ENCODE measurements at regions not wholly inside any gene's neighbourhood (a gene's known extent, or its start where the extent isn't known, plus 50 kb on each side); places are given as distances from the start of the nearest gene placed in this dataset.

DNA sequence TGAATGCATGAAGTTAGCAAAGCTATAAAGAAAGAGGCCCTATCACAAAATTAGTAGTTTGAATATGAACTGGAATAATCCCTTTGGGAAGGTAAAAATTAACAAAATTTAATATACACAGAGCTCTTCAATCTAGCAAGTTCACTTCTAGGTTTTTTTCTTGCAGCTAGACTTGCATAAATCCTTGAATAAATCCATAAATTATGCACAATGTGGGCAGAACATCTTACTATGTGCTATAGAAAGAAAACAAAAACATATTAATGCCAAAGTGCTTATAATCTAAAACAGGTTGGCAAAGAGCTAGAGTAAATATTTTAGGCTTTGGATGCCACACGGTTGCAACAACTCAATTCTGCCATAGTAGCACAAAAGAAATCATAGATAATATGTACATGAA is 138.5 kb upstream of the FREM1 start:
- Mint-ChIP-seq H3K27me3 (peaks cover 0 to 10% (median 0%) of the 10 kb centered on the region in 5 donors), H3K4me1 (no peaks in the 10 kb centered on the region), H3K4me3 (no peak overlapping the region), H3K27ac (no peak overlapping the region), H3K36me3 (no peaks in the 10 kb centered on the region), H3K9me3 (peaks cover 0 to 7% (median 0%) of the 10 kb centered on the region in 11 donors)
- H3K4me3 ChIP-seq (ENCODE audit: low read length), result no peak overlapping the region
- CTCF ChIA-PET, result no interaction called here
- H3K27ac ChIP-seq (ENCODE audit: low read depth, low read length), result no peak overlapping the region
- H3K36me3 ChIP-seq (ENCODE audit: control insufficient read depth in 2 of 3, insufficient read depth in 3 of 3, low read length in 3 of 3), result no peaks in the 10 kb centered on the region
- no peaks in the 10 kb centered on the region for H3K27me3 ChIP-seq (ENCODE audit: control insufficient read depth in 2 of 2, insufficient read depth in 2 of 2, low read length in 2 of 2)
- POLR2A ChIA-PET, result no interaction called here
- intact Hi-C loops (cut with micrococcal nuclease), result no loop called here
- no peaks in the 10 kb centered on the region for H3K4me1 ChIP-seq (ENCODE audit: control insufficient read depth in 2 of 2, insufficient read depth in 2 of 2, low read length in 2 of 2)
- no peaks in the 10 kb centered on the region for H3K9me3 ChIP-seq (ENCODE audit: control insufficient read depth in 2 of 3, low read length in 3 of 3)
- ATAC-seq (no peak), DNase-seq (no peak)

GRCh38 chr9:15047028-15047551 is 136.9 kb upstream of the FREM1 start:
- ChIA-PET CTCF (no interaction called here), POLR2A (no interaction called here)
- H3K4me1 ChIP-seq (ENCODE audit: control insufficient read depth in 2 of 2, insufficient read depth in 2 of 2, low read length in 2 of 2), result no peaks in the 10 kb centered on the region
- H3K27me3 ChIP-seq (ENCODE audit: control insufficient read depth in 2 of 2, insufficient read depth in 2 of 2, low read length in 2 of 2), result no peaks in the 10 kb centered on the region
- H3K36me3 Mint-ChIP-seq, result no peaks in the 10 kb centered on the region
- peaks cover 0 to 10% (median 6%) of the 10 kb centered on the region in 5 donors for H3K27me3 Mint-ChIP-seq
- no peak overlapping the region for H3K4me3 ChIP-seq (ENCODE audit: low read length)
- no peaks in the 10 kb centered on the region for H3K36me3 ChIP-seq (ENCODE audit: control insufficient read depth in 2 of 3, insufficient read depth in 3 of 3, low read length in 3 of 3)
- no peaks in the 10 kb centered on the region for H3K4me1 Mint-ChIP-seq
- no peak overlapping the region for H3K27ac Mint-ChIP-seq
- H3K4me3 Mint-ChIP-seq, result no peak overlapping the region
- H3K27ac ChIP-seq (ENCODE audit: low read depth, low read length), result no peak overlapping the region
- H3K9me3 Mint-ChIP-seq, result peaks cover 0 to 4% (median 0%) of the 10 kb centered on the region in 11 donors
- intact Hi-C loops (cut with micrococcal nuclease), result no loop called here
- no peaks in the 10 kb centered on the region for H3K9me3 ChIP-seq (ENCODE audit: control insufficient read depth in 2 of 3, low read length in 3 of 3)
- DNase-seq (no peak), ATAC-seq (no peak)

- H3K4me3 ChIP-seq (ENCODE audit: low read length), result no peak overlapping the region
- no peak overlapping the region for H3K27ac ChIP-seq (ENCODE audit: low read depth, low read length)
- H3K27ac Mint-ChIP-seq, result no peak overlapping the region
- H3K4me1 Mint-ChIP-seq, result peaks cover 0 to 5% (median 0%) of the 10 kb centered on the region in 7 donors
- no peak for DNase-seq
- no peaks in the 10 kb centered on the region for H3K36me3 ChIP-seq (ENCODE audit: control insufficient read depth in 2 of 3, insufficient read depth in 3 of 3, low read length in 3 of 3)
- peaks cover 0 to 6% (median 4%) of the 10 kb centered on the region in 5 donors for H3K27me3 Mint-ChIP-seq
- POLR2A ChIA-PET, result no interaction called here
- H3K9me3 Mint-ChIP-seq, result peaks cover 0 to 17% (median 6%) of the 10 kb centered on the region in 11 donors
- H3K4me3 Mint-ChIP-seq, result no peak overlapping the region
- peaks cover 0 to 3% (median 0%) of the 10 kb centered on the region in 5 donors for H3K36me3 Mint-ChIP-seq
- CTCF ChIA-PET, result no interaction called here
- intact Hi-C loops (cut with micrococcal nuclease), result no loop called here
- H3K4me1 ChIP-seq (ENCODE audit: control insufficient read depth in 2 of 2, insufficient read depth in 2 of 2, low read length in 2 of 2), result no peaks in the 10 kb centered on the region
- H3K9me3 ChIP-seq (ENCODE audit: control insufficient read depth in 2 of 3, low read length in 3 of 3), result no peaks in the 10 kb centered on the region
- no peak for ATAC-seq
- no peaks in the 10 kb centered on the region for H3K27me3 ChIP-seq (ENCODE audit: control insufficient read depth in 2 of 2, insufficient read depth in 2 of 2, low read length in 2 of 2)
Observed at GRCh38 chr9:15033316-15033715, 123.1 kb upstream of the FREM1 start.

DNA sequence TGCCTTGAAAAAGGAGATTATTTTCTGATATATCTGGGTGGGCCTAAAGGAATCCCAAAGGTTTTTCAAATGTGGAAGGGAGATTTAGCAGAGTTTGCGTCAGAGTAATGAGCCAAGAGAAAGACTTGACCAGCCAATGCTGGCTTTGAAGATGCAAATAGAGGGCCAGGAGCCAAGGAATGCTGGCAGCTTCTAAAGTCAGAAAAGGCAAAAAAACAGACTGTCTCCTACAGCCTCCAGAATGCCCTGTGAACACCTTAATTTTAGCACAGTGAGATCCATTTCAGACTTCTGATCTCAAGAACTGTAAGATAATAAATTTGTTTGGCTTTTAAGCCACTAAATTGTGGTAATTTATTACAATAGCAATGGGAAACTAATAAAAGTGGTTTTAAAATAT is 122.6 kb upstream of the FREM1 start:
- Histone ChIP-seq H3K9me3 (ENCODE audit: control insufficient read depth in 2 of 3, low read length in 3 of 3) (no peaks in the 10 kb centered on the region), H3K27ac (ENCODE audit: low read depth, low read length) (no peak overlapping the region), H3K27me3 (ENCODE audit: control insufficient read depth in 2 of 2, insufficient read depth in 2 of 2, low read length in 2 of 2) (no peaks in the 10 kb centered on the region), H3K4me1 (ENCODE audit: control insufficient read depth in 2 of 2, insufficient read depth in 2 of 2, low read length in 2 of 2) (no peaks in the 10 kb centered on the region), H3K36me3 (ENCODE audit: control insufficient read depth in 2 of 3, insufficient read depth in 3 of 3, low read length in 3 of 3) (no peaks in the 10 kb centered on the region), H3K4me3 (ENCODE audit: low read length) (no peak overlapping the region)
- H3K27me3 Mint-ChIP-seq, result peaks cover 0 to 11% (median 4%) of the 10 kb centered on the region in 5 donors
- ChIA-PET CTCF (no interaction called here), POLR2A (no interaction called here)
- ATAC-seq (no peak), DNase-seq (no peak)
- no peak overlapping the region for H3K4me3 Mint-ChIP-seq
- intact Hi-C loops (cut with micrococcal nuclease), result no loop called here
- H3K9me3 Mint-ChIP-seq, result peaks cover 0 to 22% (median 6%) of the 10 kb centered on the region in 11 donors
- H3K36me3 Mint-ChIP-seq, result peaks cover 0 to 8% (median 0%) of the 10 kb centered on the region in 5 donors
- no peak overlapping the region for H3K27ac Mint-ChIP-seq
- peaks cover 0 to 5% (median 0%) of the 10 kb centered on the region in 7 donors for H3K4me1 Mint-ChIP-seq

DNA sequence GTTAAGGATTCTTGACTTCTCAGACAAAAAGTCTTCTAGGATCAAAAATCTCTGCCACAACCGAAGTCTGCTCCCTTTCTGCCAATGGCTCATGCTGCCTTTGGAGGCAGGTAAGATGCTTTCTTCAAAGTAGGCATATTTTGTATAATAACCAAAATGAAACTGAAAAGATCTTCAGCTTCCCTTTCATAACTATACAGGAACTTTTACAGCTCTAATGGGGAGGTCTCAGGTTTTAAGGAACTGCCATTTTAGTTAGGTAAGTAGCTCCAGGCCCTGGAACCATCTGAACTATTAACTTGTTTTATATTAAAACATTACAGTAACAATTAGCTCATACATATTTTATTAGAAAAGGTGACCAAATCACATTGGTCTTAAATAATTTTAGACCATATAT is 110.9 kb upstream of the FREM1 start:
- no peak overlapping the region for H3K4me3 Mint-ChIP-seq
- H3K36me3 Mint-ChIP-seq, result peaks cover 0 to 11% (median 8%) of the 10 kb centered on the region in 5 donors
- no peak overlapping the region for H3K4me3 ChIP-seq (ENCODE audit: low read length)
- H3K27ac Mint-ChIP-seq, result no peak overlapping the region
- no peaks in the 10 kb centered on the region for H3K4me1 Mint-ChIP-seq
- CTCF ChIA-PET, result no interaction called here
- H3K9me3 Mint-ChIP-seq, result peaks cover 0 to 7% (median 2%) of the 10 kb centered on the region in 11 donors
- ATAC-seq (no peak), DNase-seq (no peak)
- H3K27me3 Mint-ChIP-seq, result peaks cover 0 to 8% (median 6%) of the 10 kb centered on the region in 5 donors
- POLR2A ChIA-PET, result no interaction called here
- no peak overlapping the region for H3K27ac ChIP-seq (ENCODE audit: low read depth, low read length)
- no peaks in the 10 kb centered on the region for H3K36me3 ChIP-seq (ENCODE audit: control insufficient read depth in 2 of 3, insufficient read depth in 3 of 3, low read length in 3 of 3)
- H3K9me3 ChIP-seq (ENCODE audit: control insufficient read depth in 2 of 3, low read length in 3 of 3), result no peaks in the 10 kb centered on the region
- no peaks in the 10 kb centered on the region for H3K27me3 ChIP-seq (ENCODE audit: control insufficient read depth in 2 of 2, insufficient read depth in 2 of 2, low read length in 2 of 2)
- intact Hi-C loops (cut with micrococcal nuclease), result no loop called here
- no peaks in the 10 kb centered on the region for H3K4me1 ChIP-seq (ENCODE audit: control insufficient read depth in 2 of 2, insufficient read depth in 2 of 2, low read length in 2 of 2)

DNA sequence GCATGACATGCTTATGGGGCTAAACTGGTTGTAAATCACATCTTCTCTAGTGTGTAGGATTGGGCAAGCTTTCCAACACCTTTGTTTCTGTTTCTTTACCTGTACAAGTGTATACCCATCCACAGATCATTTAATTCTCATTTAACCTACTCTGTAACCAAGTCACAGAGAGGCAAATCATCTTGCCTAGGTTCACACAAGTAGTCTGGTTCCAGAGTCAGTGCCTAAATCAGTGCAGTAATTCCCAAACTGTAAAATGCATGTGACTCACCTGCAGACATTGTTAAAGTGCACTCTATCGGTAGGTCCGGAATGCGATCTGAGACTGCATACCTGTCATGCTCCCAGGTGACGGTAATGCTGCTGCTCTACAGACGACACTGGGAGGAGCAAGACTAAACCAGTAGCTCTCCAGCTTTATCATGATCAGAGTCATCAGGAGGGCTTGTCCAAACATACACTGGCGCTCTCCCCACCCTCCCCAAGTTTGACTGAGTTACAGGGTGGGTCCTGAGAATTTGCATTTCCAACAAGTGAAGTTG is 107.9 kb upstream of the FREM1 start:
- no peak overlapping the region for H3K4me3 ChIP-seq (ENCODE audit: low read length)
- H3K36me3 Mint-ChIP-seq, result peaks cover 0 to 7% (median 0%) of the 10 kb centered on the region in 5 donors
- no peak for DNase-seq
- intact Hi-C loops (cut with micrococcal nuclease), result no loop called here
- H3K27me3 ChIP-seq (ENCODE audit: control insufficient read depth in 2 of 2, insufficient read depth in 2 of 2, low read length in 2 of 2), result no peaks in the 10 kb centered on the region
- H3K36me3 ChIP-seq (ENCODE audit: control insufficient read depth in 2 of 3, insufficient read depth in 3 of 3, low read length in 3 of 3), result no peaks in the 10 kb centered on the region
- peaks cover 0 to 3% (median 0%) of the 10 kb centered on the region in 5 donors for H3K27me3 Mint-ChIP-seq
- no peaks in the 10 kb centered on the region for H3K9me3 ChIP-seq (ENCODE audit: control insufficient read depth in 2 of 3, low read length in 3 of 3)
- H3K9me3 Mint-ChIP-seq, result peaks cover 0 to 2% (median 0%) of the 10 kb centered on the region in 11 donors
- no peak overlapping the region for H3K27ac ChIP-seq (ENCODE audit: low read depth, low read length)
- no peak for ATAC-seq
- H3K4me1 Mint-ChIP-seq, result no peaks in the 10 kb centered on the region
- no peak overlapping the region for H3K27ac Mint-ChIP-seq
- H3K4me1 ChIP-seq (ENCODE audit: control insufficient read depth in 2 of 2, insufficient read depth in 2 of 2, low read length in 2 of 2), result no peaks in the 10 kb centered on the region
- CTCF ChIA-PET, result no interaction called here
- POLR2A ChIA-PET, result no interaction called here
- no peak overlapping the region for H3K4me3 Mint-ChIP-seq

GRCh38 chr9:15010581-15010980 is 100.4 kb upstream of the FREM1 start:
- Mint-ChIP-seq H3K4me3 (no peak overlapping the region), H3K9me3 (no peaks in the 10 kb centered on the region), H3K36me3 (peaks cover 0 to 12% (median 0%) of the 10 kb centered on the region in 5 donors), H3K4me1 (peaks cover 0 to 10% (median 7%) of the 10 kb centered on the region in 7 donors), H3K27ac (no peak overlapping the region), H3K27me3 (no peaks in the 10 kb centered on the region)
- ChIA-PET POLR2A (no interaction called here), CTCF (no interaction called here)
- Histone ChIP-seq H3K4me1 (ENCODE audit: control insufficient read depth in 2 of 2, insufficient read depth in 2 of 2, low read length in 2 of 2) (no peaks in the 10 kb centered on the region), H3K9me3 (ENCODE audit: control insufficient read depth in 2 of 3, low read length in 3 of 3) (no peaks in the 10 kb centered on the region), H3K27me3 (ENCODE audit: control insufficient read depth in 2 of 2, insufficient read depth in 2 of 2, low read length in 2 of 2) (no peaks in the 10 kb centered on the region), H3K27ac (ENCODE audit: low read depth, low read length) (no peak overlapping the region), H3K36me3 (ENCODE audit: control insufficient read depth in 2 of 3, insufficient read depth in 3 of 3, low read length in 3 of 3) (no peaks in the 10 kb centered on the region), H3K4me3 (ENCODE audit: low read length) (no peak overlapping the region)
- intact Hi-C loops (cut with micrococcal nuclease), result no loop called here
- no peak for DNase-seq
- no peak for ATAC-seq

All from naive thymus-derived CD4-positive, alpha-beta T cell (primary cell).